ENCODE measurements at regions not wholly inside any gene's neighbourhood (a gene's known extent, or its start where the extent isn't known, plus 50 kb on each side); places are given as distances from the start of the nearest gene placed in this dataset.

GRCh38 chr3:180278583-180279188 is 241.9 kb upstream of the PEX5L start:
- TF ChIP-seq CTCF (conservative IDR thresholded peaks at IDR 0.05; ENCODE audit: low read depth in 2 of 2), result no peak
- TF ChIP-seq EZH2 (IDR thresholded peaks at IDR 0.05; ENCODE audit: low read depth, unreplicated experiment), result no peak

Data from GM23338 (cell line).